Lower leg skin (tissue), 4 donors: ENCODE measurements at regions not wholly inside any gene's neighbourhood (a gene's known extent, or its start where the extent isn't known, plus 50 kb on each side); places are given as distances from the start of the nearest gene placed in this dataset.

Source experiments
- DNase-seq, 2 donors: peaks; one replicate each; pipeline ENCODE4 v3.0.0-alpha.2; 2019; ENCODE audit warnings: low spot score in 2 of 2
- H3K4me3 ChIP-seq: fragments of 200-600 bp; sonication (generic); 2 replicates; pipeline ENCODE4 v1.5.1; 2017; ENCODE audit warnings: mild to moderate bottlenecking, low read depth; ENCODE audit not compliant: poor library complexity, severe bottlenecking
- CTCF ChIP-seq, 3 donors: fragments of 450-650 bp; IDR thresholded peaks; one replicate each; pipeline ENCODE4 v1.5.1; 2016; ENCODE audit warnings: antibody characterized with exemption in 3 of 3, mild to moderate bottlenecking in 3 of 3, moderate library complexity in 2 of 3
- POLR2A ChIP-seq, 2 donors: fragments of 450-650 bp; IDR thresholded peaks; one replicate each; pipeline ENCODE4 v1.6.1; 2016 to 2017; ENCODE audit warnings: antibody characterized with exemption in 2 of 2, mild to moderate bottlenecking in 1 of 2, moderate library complexity in 1 of 2
- WGBS, 2 donors: methylation state at CpG; one replicate each; pipeline ENCODE4 v1.1.5; 2018; 5-methylcytosine and 5-hydroxymethylcytosine counted together
- intact Hi-C: fragments of 100-400 bp; cut with DNase I; formaldehyde crosslinking; loops from one replicate; pipeline ENCODE4 v1.15.0; 2023; ENCODE audit warnings: low total_unique reads

GRCh38 chr5:167973126-167973525 lies 318.3 kb upstream of the WWC1 start:
- 85 to 91% methylated on average over 4 of the region's 4 CpGs for WGBS, 2 donors

GRCh38 chr5:167984951-167985350 lies 306.5 kb upstream of the WWC1 start:
- TF ChIP-seq POLR2A (IDR thresholded peaks at IDR 0.05) (no peak), CTCF (IDR thresholded peaks at IDR 0.05) (no peak)
- intact Hi-C loops = no loop called here
- WGBS, 2 donors = 91 to 95% methylated on average over 1 of the region's 1 CpG
- no peak overlapping the region for H3K4me3 ChIP-seq
- DNase-seq = no peak

More at GRCh38 chr5:167973126-167973525, 318.3 kb upstream of the WWC1 start:
- intact Hi-C loops = no loop called here
- no peak overlapping the region for H3K4me3 ChIP-seq
- TF ChIP-seq CTCF (IDR thresholded peaks at IDR 0.05) = no peak
- TF ChIP-seq POLR2A (IDR thresholded peaks at IDR 0.05) = no peak
- no peak for DNase-seq

GRCh38 chr5:167985373-167985772 lies 306.1 kb upstream of the WWC1 start:
- intact Hi-C loops = no loop called here
- 70 to 72% methylated on average over 8 of the region's 8 CpGs for WGBS, 2 donors
- TF ChIP-seq POLR2A (IDR thresholded peaks at IDR 0.05) (no peak), CTCF (IDR thresholded peaks at IDR 0.05) (no peak)
- DNase-seq = no peak
- no peak overlapping the region for H3K4me3 ChIP-seq

- intact Hi-C loops = no loop called here
- no peak overlapping the region for H3K4me3 ChIP-seq
- WGBS, 2 donors = 76 to 78% methylated on average over 12 of the region's 12 CpGs
- TF ChIP-seq POLR2A (IDR thresholded peaks at IDR 0.05) (no peak), CTCF (IDR thresholded peaks at IDR 0.05) (no peak)
- DNase-seq = no peak
Observed at GRCh38 chr5:167987490-167988280, 303.8 kb upstream of the WWC1 start.

GRCh38 chr5:167992868-167993267 lies 298.6 kb upstream of the WWC1 start:
- DNase-seq = no peak
- TF ChIP-seq CTCF (IDR thresholded peaks at IDR 0.05) = no peak
- 84 to 86% methylated on average over 11 of the region's 11 CpGs for WGBS, 2 donors
- intact Hi-C loops = no loop called here
- no peak overlapping the region for H3K4me3 ChIP-seq

GRCh38 chr5:167993771-167994170 lies 297.7 kb upstream of the WWC1 start:
- 21 to 53% methylated on average over 3 of the region's 3 CpGs for WGBS, 2 donors
- TF ChIP-seq POLR2A (IDR thresholded peaks at IDR 0.05) = no peak
- TF ChIP-seq CTCF (IDR thresholded peaks at IDR 0.05) = no peak

More at GRCh38 chr5:167993771-167994170, 297.7 kb upstream of the WWC1 start:
- intact Hi-C loops = no loop called here
- no peak overlapping the region for H3K4me3 ChIP-seq
- DNase-seq = peak in 1 of 2 donors; percentile 41
